Glutamatergic neuron (in vitro differentiated cells): ENCODE measurements at regions not wholly inside any gene's neighbourhood (a gene's known extent, or its start where the extent isn't known, plus 50 kb on each side); places are given as distances from the start of the nearest gene placed in this dataset.
"Not testable (repeated sequence)": the region's sequence is repeated elsewhere in the genome, so short reads cannot be mapped to it uniquely, and the experiment has no call there.

Experiments
- DNase-seq: peaks from one replicate; pipeline ENCODE4 v3.0.0; 2022
- H3K27ac Mint-ChIP-seq: one replicate; pipeline ENCODE4 v1.8.0; 2020; ENCODE audit warnings: mild to moderate bottlenecking, mixed read lengths, inconsistent platforms; ENCODE audit not compliant: unreplicated experiment
- H3K27me3 Mint-ChIP-seq: one replicate; pipeline ENCODE4 v1.8.0; 2020; ENCODE audit warnings: mild to moderate bottlenecking, moderate library complexity, mixed read lengths, inconsistent platforms; ENCODE audit not compliant: unreplicated experiment
- H3K36me3 Mint-ChIP-seq: one replicate; pipeline ENCODE4 v1.8.0; 2020; ENCODE audit warnings: mild to moderate bottlenecking, mixed read lengths, inconsistent platforms; ENCODE audit not compliant: unreplicated experiment
- H3K4me1 Mint-ChIP-seq: one replicate; pipeline ENCODE4 v1.8.0; 2020; ENCODE audit warnings: mild to moderate bottlenecking, low read depth, mixed read lengths, inconsistent platforms; ENCODE audit not compliant: unreplicated experiment
- H3K4me3 Mint-ChIP-seq: one replicate; pipeline ENCODE4 v1.8.0; 2020; ENCODE audit warnings: mild to moderate bottlenecking, mixed read lengths, inconsistent platforms; ENCODE audit not compliant: unreplicated experiment
- H3K9me3 Mint-ChIP-seq: one replicate; pipeline ENCODE4 v1.8.0; 2020; ENCODE audit warnings: mild to moderate bottlenecking, moderate library complexity, mixed read lengths, inconsistent platforms; ENCODE audit not compliant: unreplicated experiment
- CTCF ChIP-seq: fragments of 200-600 bp; sonication (generic); IDR thresholded peaks from one replicate; pipeline ENCODE4 v1.5.0; 2021; ENCODE audit not compliant: partially characterized antibody, unreplicated experiment

- H3K4me1 Mint-ChIP-seq: no peaks in the 10 kb centered on the region
- H3K36me3 Mint-ChIP-seq: no peaks in the 10 kb centered on the region
- H3K27me3 Mint-ChIP-seq: no peaks in the 10 kb centered on the region
- no peak overlapping the region for H3K4me3 Mint-ChIP-seq
- no peak for DNase-seq
- no peak for TF ChIP-seq CTCF
- H3K9me3 Mint-ChIP-seq: no peaks in the 10 kb centered on the region
- no peak overlapping the region for H3K27ac Mint-ChIP-seq
These were observed 1408.0 kb downstream of the RAPGEF2 start for GRCh38 chr4:160510928-160511327.

- Mint-ChIP-seq H3K4me1 (no peaks in the 10 kb centered on the region), H3K9me3 (no peaks in the 10 kb centered on the region)
These were observed 1411.2 kb downstream of the RAPGEF2 start for GRCh38 chr4:160514126-160514525.

GRCh38 chr4:160523231-160523630, 1420.4 kb downstream of the RAPGEF2 start:
- no peak for DNase-seq
- Mint-ChIP-seq H3K4me1 (no peaks in the 10 kb centered on the region), H3K4me3 (no peak overlapping the region), H3K27me3 (no peaks in the 10 kb centered on the region), H3K36me3 (no peaks in the 10 kb centered on the region), H3K9me3 (peaks cover 2% of the 10 kb centered on the region), H3K27ac (no peak overlapping the region)
- no peak for TF ChIP-seq CTCF

More at GRCh38 chr4:160514126-160514525, 1411.2 kb downstream of the RAPGEF2 start:
- TF ChIP-seq CTCF: no peak
- Mint-ChIP-seq H3K27me3 (no peaks in the 10 kb centered on the region), H3K27ac (no peak overlapping the region), H3K4me3 (no peak overlapping the region), H3K36me3 (no peaks in the 10 kb centered on the region)
- DNase-seq: no peak

- no peak overlapping the region for H3K4me3 Mint-ChIP-seq
- H3K4me1 Mint-ChIP-seq: no peaks in the 10 kb centered on the region
- no peak for DNase-seq
- no peaks in the 10 kb centered on the region for H3K27me3 Mint-ChIP-seq
- TF ChIP-seq CTCF: no peak
- H3K9me3 Mint-ChIP-seq: no peaks in the 10 kb centered on the region
- H3K27ac Mint-ChIP-seq: no peak overlapping the region
- H3K36me3 Mint-ChIP-seq: no peaks in the 10 kb centered on the region
These were observed 1434.8 kb downstream of the RAPGEF2 start for GRCh38 chr4:160537681-160538080.

- no peak for TF ChIP-seq CTCF
- Mint-ChIP-seq H3K9me3 (no peaks in the 10 kb centered on the region), H3K4me1 (no peaks in the 10 kb centered on the region), H3K27ac (no peak overlapping the region), H3K27me3 (peaks cover 1% of the 10 kb centered on the region), H3K4me3 (no peak overlapping the region), H3K36me3 (no peaks in the 10 kb centered on the region)
- no peak for DNase-seq
These were observed 1443.3 kb downstream of the RAPGEF2 start for GRCh38 chr4:160546201-160546600.

GRCh38 chr4:160549951-160550519, 1447.2 kb downstream of the RAPGEF2 start:
- not testable (repeated sequence) for H3K27me3 Mint-ChIP-seq, H3K4me1 Mint-ChIP-seq, H3K4me3 Mint-ChIP-seq, H3K36me3 Mint-ChIP-seq, DNase-seq, H3K27ac Mint-ChIP-seq, H3K9me3 Mint-ChIP-seq
